MM.1S (cell line): ENCODE measurements at regions not wholly inside any gene's neighbourhood (a gene's known extent, or its start where the extent isn't known, plus 50 kb on each side); places are given as distances from the start of the nearest gene placed in this dataset.

Experiments
- DNase-seq: peaks from one replicate; pipeline ENCODE4 v3.0.0-alpha.2; 2015
- H2AFZ ChIP-seq: fragments of 300-600 bp; sonication (generic); 2 replicates; pipeline ENCODE4 v1.6.0; 2016; ENCODE audit warnings: antibody characterized with exemption, low read length
- H3F3A ChIP-seq: fragments of 300-600 bp; sonication (generic); 2 replicates; pipeline ENCODE4 v1.6.1; 2016; ENCODE audit warnings: mild to moderate bottlenecking, antibody characterized with exemption, low read length, moderate library complexity, mixed read lengths; ENCODE audit not compliant: insufficient read depth
- H3K27ac ChIP-seq: fragments of 300-600 bp; sonication (generic); 2 replicates; pipeline ENCODE4 v1.5.1; 2016; ENCODE audit warnings: mild to moderate bottlenecking, low read length
- H3K27me3 ChIP-seq: fragments of 300-600 bp; sonication (generic); replicated peaks from 2 replicates; pipeline ENCODE4 v1.6.0; 2016; ENCODE audit warnings: low read length; ENCODE audit not compliant: insufficient read depth
- H3K36me3 ChIP-seq: fragments of 300-600 bp; sonication (generic); replicated peaks from 2 replicates; pipeline ENCODE4 v1.6.1; 2016; ENCODE audit warnings: mild to moderate bottlenecking, low read length, mixed read lengths; ENCODE audit not compliant: insufficient read depth
- H3K4me1 ChIP-seq: fragments of 300-600 bp; sonication (generic); 2 replicates; pipeline ENCODE4 v1.6.1; 2016; ENCODE audit warnings: low read length, mixed read lengths
- H3K4me2 ChIP-seq: fragments of 300-600 bp; sonication (generic); 2 replicates; pipeline ENCODE4 v1.6.0; 2016; ENCODE audit warnings: low read depth, low read length
- H3K4me3 ChIP-seq: fragments of 300-600 bp; sonication (generic); 2 replicates; pipeline ENCODE4 v1.5.1; 2016; ENCODE audit warnings: low read length, mixed read lengths
- H3K79me2 ChIP-seq: fragments of 300-600 bp; sonication (generic); 2 replicates; pipeline ENCODE4 v1.6.1; 2016; ENCODE audit warnings: mixed run types, low read length, mixed read lengths
- H3K9ac ChIP-seq: fragments of 300-600 bp; sonication (generic); 2 replicates; pipeline ENCODE4 v1.6.1; 2016; ENCODE audit warnings: low read length, mixed read lengths
- H3K9me2 ChIP-seq: fragments of 300-600 bp; sonication (generic); replicated peaks from 2 replicates; pipeline ENCODE4 v1.6.1; 2016; ENCODE audit warnings: mild to moderate bottlenecking, low read length, mixed read lengths; ENCODE audit not compliant: insufficient read depth
- H3K9me3 ChIP-seq: fragments of 300-600 bp; sonication (generic); replicated peaks from 2 replicates; pipeline ENCODE4 v1.6.1; 2016; ENCODE audit warnings: mild to moderate bottlenecking, low read length, mixed read lengths; ENCODE audit not compliant: insufficient read depth
- H4K20me1 ChIP-seq: fragments of 300-600 bp; sonication (generic); 2 replicates; pipeline ENCODE4 v1.6.1; 2016; ENCODE audit warnings: mild to moderate bottlenecking, low read length, moderate library complexity, mixed read lengths; ENCODE audit not compliant: insufficient read depth
- EZH2 ChIP-seq: fragments of 300-600 bp; sonication (generic); optimal IDR thresholded peaks from 2 replicates; pipeline ENCODE3; 2017; ENCODE audit warnings: low read depth, mild to moderate bottlenecking, antibody characterized with exemption, low read length, mixed read lengths
- EZH2phosphoT487 ChIP-seq: fragments of 300-600 bp; sonication (generic); IDR thresholded peaks from 2 replicates; pipeline ENCODE4 v1.6.1; 2018; ENCODE audit warnings: antibody characterized with exemption, low read length
- TF ChIP-seq, protein P1 (sequence below): fragments of 300-600 bp; sonication (generic); IDR thresholded peaks from 2 replicates; pipeline ENCODE4 v1.5.1; 2016; ENCODE audit warnings: antibody characterized with exemption, low read length, mixed read lengths

DNA sequence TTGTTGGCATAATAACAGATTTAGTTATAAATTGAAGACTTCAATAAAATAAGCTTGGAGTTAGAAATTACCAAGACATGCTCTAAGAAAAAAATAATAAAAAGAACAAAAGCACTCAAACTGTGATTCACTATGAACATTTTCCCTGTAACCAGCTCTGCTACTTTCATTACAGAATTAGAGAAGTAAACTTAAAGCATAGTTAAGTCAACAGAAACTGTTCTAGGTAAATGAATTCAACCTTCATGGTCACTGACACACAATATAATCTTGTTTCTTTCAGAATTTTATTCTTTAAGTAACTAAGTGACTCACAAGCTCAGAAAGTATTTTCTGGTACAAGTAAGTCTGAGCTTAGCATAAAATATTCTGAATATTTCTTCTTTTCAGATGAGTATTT lies 136.3 kb downstream of the KLF5 start:
- no peak overlapping the region for H2AFZ ChIP-seq
- H3K9ac ChIP-seq: no peak overlapping the region
- no peaks in the 10 kb centered on the region for H3F3A ChIP-seq
- no peak overlapping the region for H3K27ac ChIP-seq
- H4K20me1 ChIP-seq: no peaks in the 10 kb centered on the region
- no peaks in the 10 kb centered on the region for H3K9me3 ChIP-seq
- TF ChIP-seq, protein P1, sequence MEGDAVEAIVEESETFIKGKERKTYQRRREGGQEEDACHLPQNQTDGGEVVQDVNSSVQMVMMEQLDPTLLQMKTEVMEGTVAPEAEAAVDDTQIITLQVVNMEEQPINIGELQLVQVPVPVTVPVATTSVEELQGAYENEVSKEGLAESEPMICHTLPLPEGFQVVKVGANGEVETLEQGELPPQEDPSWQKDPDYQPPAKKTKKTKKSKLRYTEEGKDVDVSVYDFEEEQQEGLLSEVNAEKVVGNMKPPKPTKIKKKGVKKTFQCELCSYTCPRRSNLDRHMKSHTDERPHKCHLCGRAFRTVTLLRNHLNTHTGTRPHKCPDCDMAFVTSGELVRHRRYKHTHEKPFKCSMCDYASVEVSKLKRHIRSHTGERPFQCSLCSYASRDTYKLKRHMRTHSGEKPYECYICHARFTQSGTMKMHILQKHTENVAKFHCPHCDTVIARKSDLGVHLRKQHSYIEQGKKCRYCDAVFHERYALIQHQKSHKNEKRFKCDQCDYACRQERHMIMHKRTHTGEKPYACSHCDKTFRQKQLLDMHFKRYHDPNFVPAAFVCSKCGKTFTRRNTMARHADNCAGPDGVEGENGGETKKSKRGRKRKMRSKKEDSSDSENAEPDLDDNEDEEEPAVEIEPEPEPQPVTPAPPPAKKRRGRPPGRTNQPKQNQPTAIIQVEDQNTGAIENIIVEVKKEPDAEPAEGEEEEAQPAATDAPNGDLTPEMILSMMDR: no peak
- TF ChIP-seq EZH2 (no peak), EZH2phosphoT487 (no peak)
- H3K4me2 ChIP-seq: no peak overlapping the region
- no peaks in the 10 kb centered on the region for H3K79me2 ChIP-seq
- H3K9me2 ChIP-seq: no peaks in the 10 kb centered on the region
- H3K27me3 ChIP-seq: no peaks in the 10 kb centered on the region
- no peaks in the 10 kb centered on the region for H3K4me1 ChIP-seq
- no peaks in the 10 kb centered on the region for H3K36me3 ChIP-seq
- H3K4me3 ChIP-seq: no peak overlapping the region
- no peak for DNase-seq

DNA sequence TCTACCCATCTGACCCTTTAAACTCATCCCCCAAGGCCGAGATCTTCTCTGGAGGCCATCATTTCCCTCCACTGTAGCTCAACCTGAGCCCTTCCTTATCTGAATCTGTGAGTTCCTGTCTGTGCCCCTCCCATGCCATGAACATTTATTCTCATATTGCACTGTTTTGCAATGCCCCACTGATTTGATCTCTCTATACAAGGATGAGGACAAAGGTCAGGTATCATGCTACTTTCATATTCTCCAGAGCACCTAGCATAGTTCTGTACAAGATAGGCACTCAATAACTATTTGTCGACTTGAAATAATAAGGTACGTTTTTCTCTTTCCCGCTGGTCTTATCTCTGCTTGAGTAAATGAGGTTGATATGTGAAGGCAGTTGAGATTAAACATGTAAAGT lies 135.5 kb downstream of the KLF5 start:
- H3K4me2 ChIP-seq: no peak overlapping the region

DNA sequence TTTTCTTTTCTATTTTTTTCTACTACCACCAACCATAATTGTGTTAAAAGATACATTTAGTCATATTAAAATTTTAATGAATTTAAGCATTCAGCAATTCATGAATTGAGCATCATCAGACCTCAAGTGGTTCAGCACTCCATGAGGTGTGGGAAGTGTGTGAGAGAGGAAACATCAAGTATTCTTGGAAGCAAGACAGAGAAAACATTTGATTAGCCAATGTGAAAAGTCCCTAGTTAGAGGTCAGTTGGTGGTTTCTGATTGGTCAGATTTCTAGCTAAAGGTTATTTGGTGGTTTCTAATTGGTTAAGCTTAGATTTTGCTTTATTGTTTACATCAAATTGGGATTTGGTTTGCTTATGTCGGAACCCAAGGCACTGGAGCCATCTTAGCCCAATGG lies 134.7 kb downstream of the KLF5 start:
- H3K4me2 ChIP-seq: no peak overlapping the region
- H3K27ac ChIP-seq: no peak overlapping the region
- no peak overlapping the region for H3K9ac ChIP-seq
- no peaks in the 10 kb centered on the region for H3K27me3 ChIP-seq
- no peaks in the 10 kb centered on the region for H3K79me2 ChIP-seq
- H3K36me3 ChIP-seq: no peaks in the 10 kb centered on the region
- no peaks in the 10 kb centered on the region for H3F3A ChIP-seq
- no peaks in the 10 kb centered on the region for H3K9me3 ChIP-seq
- H2AFZ ChIP-seq: no peak overlapping the region
- no peak for TF ChIP-seq EZH2phosphoT487
- TF ChIP-seq EZH2: no peak
- TF ChIP-seq, protein P1: no peak
- no peaks in the 10 kb centered on the region for H3K9me2 ChIP-seq
- H4K20me1 ChIP-seq: no peaks in the 10 kb centered on the region
- DNase-seq: no peak
- no peaks in the 10 kb centered on the region for H3K4me1 ChIP-seq
- no peak overlapping the region for H3K4me3 ChIP-seq

More for the DNA sequence above, 135.5 kb downstream of the KLF5 start:
- no peaks in the 10 kb centered on the region for H3K36me3 ChIP-seq
- TF ChIP-seq, protein P1: no peak
- H4K20me1 ChIP-seq: no peaks in the 10 kb centered on the region
- H3K9me3 ChIP-seq: no peaks in the 10 kb centered on the region
- no peaks in the 10 kb centered on the region for H3K79me2 ChIP-seq
- H2AFZ ChIP-seq: no peak overlapping the region
- H3K27ac ChIP-seq: no peak overlapping the region
- no peak for DNase-seq
- H3F3A ChIP-seq: no peaks in the 10 kb centered on the region
- H3K27me3 ChIP-seq: no peaks in the 10 kb centered on the region
- H3K4me1 ChIP-seq: no peaks in the 10 kb centered on the region
- H3K9me2 ChIP-seq: no peaks in the 10 kb centered on the region
- H3K4me3 ChIP-seq: no peak overlapping the region
- no peak overlapping the region for H3K9ac ChIP-seq

DNA sequence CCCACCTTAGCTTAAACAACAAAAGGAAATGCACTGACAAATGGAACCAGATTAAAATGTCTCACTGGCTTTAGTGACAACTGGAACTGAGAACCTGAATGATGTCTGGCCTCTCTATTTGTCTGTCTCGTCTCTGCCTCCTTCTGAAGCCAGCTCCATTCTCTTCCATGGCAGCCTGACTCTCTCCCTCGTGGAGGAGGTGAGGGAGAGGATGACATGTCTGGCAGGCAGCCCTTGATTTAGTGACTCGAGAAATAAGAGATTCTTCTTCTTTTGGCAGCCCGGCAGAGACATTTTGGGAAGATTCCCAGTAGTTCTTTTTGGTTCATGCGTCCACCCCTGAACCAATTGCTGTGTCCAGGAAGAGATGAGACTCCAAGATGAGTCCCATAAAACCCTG lies 131.7 kb downstream of the KLF5 start:
- Histone ChIP-seq H3K36me3 (no peaks in the 10 kb centered on the region), H3K27me3 (no peaks in the 10 kb centered on the region), H3K4me3 (no peak overlapping the region), H3K79me2 (no peaks in the 10 kb centered on the region), H4K20me1 (no peaks in the 10 kb centered on the region), H3K27ac (no peak overlapping the region), H3K4me1 (no peaks in the 10 kb centered on the region), H3K4me2 (no peak overlapping the region), H3K9me3 (no peaks in the 10 kb centered on the region), H3K9me2 (no peaks in the 10 kb centered on the region), H3F3A (no peaks in the 10 kb centered on the region), H2AFZ (no peak overlapping the region), H3K9ac (no peak overlapping the region)
- TF ChIP-seq EZH2phosphoT487: no peak
- no peak for DNase-seq
